PC-9 (cell line): ENCODE measurements at regions not wholly inside any gene's neighbourhood (a gene's known extent, or its start where the extent isn't known, plus 50 kb on each side); places are given as distances from the start of the nearest gene placed in this dataset.

Experiments used
- EZH2 ChIP-seq: fragments of 200-600 bp; sonication (generic); IDR thresholded peaks from 2 replicates; pipeline ENCODE4 v1.8.0; 2017; ENCODE audit warnings: antibody characterized with exemption, low read depth
- TF ChIP-seq, protein P1 (sequence below): fragments of 200-600 bp; sonication (generic); conservative IDR thresholded peaks from 2 replicates; pipeline ENCODE4 v1.6.1; 2017; ENCODE audit warnings: mixed run types, antibody characterized with exemption, mild to moderate bottlenecking, moderate library complexity

DNA sequence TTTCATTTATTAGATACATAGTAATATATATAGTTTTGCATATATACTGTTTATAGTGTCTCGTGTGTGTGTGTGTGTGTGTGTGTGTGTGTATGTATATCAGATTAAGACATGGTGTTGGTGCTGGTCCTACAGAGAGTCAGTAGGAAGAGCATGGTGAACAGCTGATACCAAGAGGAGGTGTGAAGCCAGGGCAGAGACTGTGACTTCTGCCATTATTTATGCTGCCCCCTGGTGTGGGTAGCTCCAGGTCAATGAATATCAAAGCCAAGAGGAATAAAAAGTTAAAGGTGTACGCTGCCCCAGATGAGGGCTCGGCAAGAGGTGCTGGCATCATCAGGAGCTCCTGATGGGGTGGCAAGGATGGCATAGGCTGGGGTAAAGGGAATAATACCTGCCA lies 299.5 kb upstream of the RASGRP1 start:
- TF ChIP-seq EZH2, result no peak
- TF ChIP-seq, protein P1, sequence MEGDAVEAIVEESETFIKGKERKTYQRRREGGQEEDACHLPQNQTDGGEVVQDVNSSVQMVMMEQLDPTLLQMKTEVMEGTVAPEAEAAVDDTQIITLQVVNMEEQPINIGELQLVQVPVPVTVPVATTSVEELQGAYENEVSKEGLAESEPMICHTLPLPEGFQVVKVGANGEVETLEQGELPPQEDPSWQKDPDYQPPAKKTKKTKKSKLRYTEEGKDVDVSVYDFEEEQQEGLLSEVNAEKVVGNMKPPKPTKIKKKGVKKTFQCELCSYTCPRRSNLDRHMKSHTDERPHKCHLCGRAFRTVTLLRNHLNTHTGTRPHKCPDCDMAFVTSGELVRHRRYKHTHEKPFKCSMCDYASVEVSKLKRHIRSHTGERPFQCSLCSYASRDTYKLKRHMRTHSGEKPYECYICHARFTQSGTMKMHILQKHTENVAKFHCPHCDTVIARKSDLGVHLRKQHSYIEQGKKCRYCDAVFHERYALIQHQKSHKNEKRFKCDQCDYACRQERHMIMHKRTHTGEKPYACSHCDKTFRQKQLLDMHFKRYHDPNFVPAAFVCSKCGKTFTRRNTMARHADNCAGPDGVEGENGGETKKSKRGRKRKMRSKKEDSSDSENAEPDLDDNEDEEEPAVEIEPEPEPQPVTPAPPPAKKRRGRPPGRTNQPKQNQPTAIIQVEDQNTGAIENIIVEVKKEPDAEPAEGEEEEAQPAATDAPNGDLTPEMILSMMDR, result no peak
